GM21529 (cell line): ENCODE measurements at regions not wholly inside any gene's neighbourhood (a gene's known extent, or its start where the extent isn't known, plus 50 kb on each side); places are given as distances from the start of the nearest gene placed in this dataset.

ENCODE experiments used
- ATAC-seq: cut with Tn5 transposase; IDR thresholded peaks from one replicate; pipeline ENCODE4 v1.9.1; 2021; ENCODE audit not compliant: unreplicated experiment

GRCh38 chr9:84393266-84393950 is 52.9 kb upstream of the SLC28A3 start:
- no peak for ATAC-seq

DNA sequence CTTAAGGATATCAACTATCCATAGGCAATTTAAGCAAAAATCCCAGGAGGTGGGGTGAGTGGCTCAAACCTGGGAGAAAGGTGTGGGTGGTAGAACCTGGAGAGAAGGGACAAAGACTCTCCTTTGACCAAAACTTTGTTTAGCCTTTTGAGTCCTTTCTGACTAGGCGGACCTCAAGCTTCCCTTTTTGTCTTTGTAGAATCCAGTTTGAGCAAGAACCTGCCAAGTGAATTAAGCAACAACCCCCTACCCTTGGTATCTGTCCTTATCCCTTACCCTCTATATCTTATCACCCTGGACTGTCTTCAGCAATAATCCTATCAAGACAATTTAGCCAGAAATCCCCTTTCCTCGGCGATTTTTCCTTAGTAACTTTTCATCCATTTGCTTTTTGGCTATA is 53.5 kb upstream of the SLC28A3 start:
- ATAC-seq: no peak

DNA sequence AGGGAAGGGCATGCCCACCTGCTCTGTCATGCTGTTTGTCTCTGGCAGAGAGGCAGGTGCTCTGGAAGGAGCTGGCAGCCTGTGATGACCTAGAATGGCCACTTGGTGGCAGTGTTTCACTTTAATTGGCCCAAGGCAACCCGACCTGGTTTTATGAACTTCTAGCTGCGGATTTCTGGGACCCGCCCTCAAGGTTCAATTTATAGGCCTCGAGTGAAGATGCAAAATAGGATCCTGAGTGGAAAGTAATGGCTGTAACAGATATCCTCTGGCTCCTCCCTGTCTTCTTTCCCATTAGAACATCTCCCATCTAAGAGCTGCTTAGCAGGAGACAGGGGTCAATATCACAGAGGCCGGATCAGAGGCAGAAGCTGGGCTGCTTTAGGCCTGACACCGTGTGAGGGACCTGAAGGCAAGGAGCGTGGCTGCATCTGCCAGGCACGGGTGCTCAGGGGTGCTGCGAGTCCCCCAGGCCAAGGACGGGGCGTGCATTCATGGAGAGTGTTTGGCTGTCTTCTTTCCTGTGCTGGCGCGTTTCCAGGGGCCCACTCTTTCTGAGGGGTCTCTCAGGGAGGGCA is 56.7 kb upstream of the SLC28A3 start:
- peak; percentile 79 for ATAC-seq

GRCh38 chr9:84397822-84398221 is 57.3 kb upstream of the SLC28A3 start:
- ATAC-seq: no peak

GRCh38 chr9:84402517-84402916 is 62.0 kb upstream of the SLC28A3 start:
- ATAC-seq: no peak

DNA sequence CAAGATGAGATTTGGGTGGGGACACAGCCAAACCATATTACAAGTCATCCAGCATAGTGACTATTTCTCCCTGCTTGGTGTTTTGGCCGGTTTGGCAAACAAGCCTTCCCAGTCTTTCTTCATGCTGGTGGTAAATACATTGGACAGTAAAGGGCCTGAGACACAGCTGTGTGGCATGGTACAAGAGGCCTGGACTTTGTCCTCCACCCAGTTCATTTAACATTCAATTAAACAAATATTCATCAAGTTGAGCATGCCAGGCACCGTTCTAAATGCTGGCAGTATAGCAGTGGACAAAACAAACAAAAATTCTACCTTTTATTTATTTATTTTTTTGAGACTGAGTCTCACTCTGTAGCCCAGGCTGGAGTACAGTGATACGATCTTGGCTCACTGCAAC is 62.7 kb upstream of the SLC28A3 start:
- ATAC-seq: no peak

DNA sequence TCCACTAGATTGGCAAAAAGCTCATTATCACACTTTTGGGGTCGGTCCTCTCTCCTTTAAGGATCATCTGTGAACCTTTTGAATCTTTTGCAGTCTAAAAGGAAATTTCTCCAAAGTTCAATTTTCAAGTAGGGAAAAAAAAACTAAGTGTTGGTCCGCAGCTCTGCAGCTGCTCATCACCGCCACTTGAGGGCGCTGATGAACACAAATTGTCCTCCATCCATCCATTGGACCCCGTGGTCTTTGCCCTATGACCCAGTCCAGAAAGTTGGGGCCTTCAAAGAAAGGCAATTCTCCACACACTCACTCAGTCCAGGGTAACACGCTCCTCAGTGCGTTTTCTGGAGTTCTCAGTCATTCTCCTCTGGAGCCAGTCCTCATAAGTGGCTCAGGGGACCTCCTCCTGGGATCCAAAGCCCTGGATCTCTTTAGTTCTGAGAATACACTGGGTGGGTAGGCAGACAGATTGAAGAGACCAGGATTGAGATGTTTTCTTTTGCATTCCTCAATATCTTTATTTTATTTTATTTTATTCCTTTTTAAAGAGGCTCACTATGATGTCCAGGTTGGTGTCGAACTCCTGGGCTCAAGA is 63.6 kb upstream of the SLC28A3 start:
- ATAC-seq: no peak

DNA sequence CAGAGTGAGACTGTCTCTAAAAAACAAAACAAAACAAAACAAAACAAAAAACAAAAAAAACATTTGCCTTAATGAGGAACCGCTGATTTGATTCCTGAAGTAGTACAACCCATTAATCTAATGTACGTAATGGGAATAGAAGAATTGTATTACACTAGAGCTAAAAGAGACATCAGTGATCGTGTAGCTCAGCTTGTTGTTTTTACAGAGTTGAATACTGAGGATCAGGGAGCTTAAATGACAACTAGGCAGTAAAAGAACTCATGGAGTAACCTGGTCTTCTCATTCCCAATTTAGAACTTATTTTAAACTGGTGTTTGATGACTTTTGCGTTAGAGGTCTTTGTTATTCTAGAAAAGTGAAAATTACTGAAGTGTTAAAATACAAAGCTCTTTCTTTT is 65.1 kb upstream of the SLC28A3 start:
- ATAC-seq: no peak

DNA sequence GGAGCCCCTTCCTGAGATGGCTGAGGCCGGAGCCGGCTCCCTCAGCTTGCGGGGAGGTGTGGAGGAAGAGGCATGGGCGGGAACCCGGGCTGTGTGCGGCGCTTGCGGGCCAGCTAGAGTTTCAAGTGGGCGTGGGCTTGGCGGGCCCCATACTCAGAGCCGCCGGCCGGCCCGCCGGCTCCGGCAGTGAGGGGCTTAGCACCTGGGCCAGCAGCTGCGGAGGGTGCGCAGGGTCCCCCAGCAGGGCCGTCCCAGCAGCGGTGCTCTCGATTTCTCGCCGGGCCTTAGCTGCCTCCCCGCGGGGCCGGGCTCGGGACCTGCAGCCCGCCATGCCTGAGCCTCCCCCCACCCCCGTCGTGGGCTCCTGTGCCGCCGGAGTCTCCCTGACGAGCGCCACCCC is 67.9 kb upstream of the SLC28A3 start:
- ATAC-seq: no peak

DNA sequence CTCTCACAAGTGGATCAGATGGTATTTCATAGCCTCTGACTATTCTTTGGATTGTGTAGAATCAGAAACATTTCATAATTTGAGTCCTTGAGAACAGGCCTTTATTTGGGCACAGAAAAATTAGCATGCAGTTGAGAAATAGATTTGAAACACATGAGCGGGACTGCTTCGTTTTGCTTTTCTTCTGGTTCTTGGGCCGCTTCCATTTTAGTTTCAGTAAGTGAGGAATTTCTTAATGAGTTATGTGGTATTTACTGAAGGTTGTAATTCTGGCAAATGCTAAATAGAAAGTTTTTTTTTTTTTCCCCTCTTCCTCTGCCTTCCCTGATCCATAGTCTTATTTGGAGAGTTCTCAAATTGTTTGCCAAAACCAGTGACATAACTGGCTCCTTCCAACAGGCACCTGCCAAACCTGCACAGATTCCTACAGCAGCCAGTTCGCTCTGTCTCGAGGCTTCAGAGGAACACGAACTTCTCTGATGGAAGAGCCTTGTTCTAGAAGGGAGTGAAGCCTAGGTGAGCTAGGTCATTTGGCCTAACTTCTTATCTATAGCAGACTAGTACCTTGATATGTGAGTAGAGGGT is 71.2 kb upstream of the SLC28A3 start:
- no peak for ATAC-seq

GRCh38 chr9:84412654-84413053 is 72.1 kb upstream of the SLC28A3 start:
- no peak for ATAC-seq

- ATAC-seq: no peak
Measured at GRCh38 chr9:84413301-84413700, 72.7 kb upstream of the SLC28A3 start.

DNA sequence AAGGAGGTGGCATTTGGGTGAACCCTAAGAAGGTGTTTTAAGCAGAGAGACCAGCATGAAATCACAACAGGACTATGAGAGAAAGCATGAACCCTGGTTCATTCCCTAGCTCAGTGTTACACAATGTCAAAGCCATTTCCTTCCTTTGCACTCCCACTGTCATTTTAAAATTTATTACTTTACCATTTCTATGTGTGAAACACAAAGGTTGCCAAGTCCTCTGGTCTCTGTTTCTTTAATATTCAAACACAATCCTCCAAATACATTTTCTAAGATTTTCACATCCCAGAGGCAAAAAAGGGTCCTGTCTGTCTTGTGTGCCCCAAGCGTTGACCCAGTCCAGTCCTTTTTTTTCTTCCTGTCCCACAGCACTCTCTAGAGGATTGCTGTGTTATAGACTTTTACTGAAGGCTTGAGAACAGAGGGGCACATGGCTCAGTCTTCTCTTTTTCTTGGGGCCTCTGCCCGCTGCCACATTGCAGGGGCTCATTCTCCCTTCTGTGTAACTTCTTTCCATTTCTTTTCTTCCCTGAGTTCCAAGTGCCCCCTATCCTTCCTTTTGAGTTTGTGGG is 78.6 kb upstream of the SLC28A3 start:
- ATAC-seq: no peak

- no peak for ATAC-seq
Measured at GRCh38 chr9:84424931-84425330, 84.4 kb upstream of the SLC28A3 start.

- no peak for ATAC-seq
Measured at GRCh38 chr9:84432746-84433145, 92.2 kb upstream of the SLC28A3 start.

GRCh38 chr9:84435902-84436301 is 95.3 kb upstream of the SLC28A3 start:
- ATAC-seq: no peak

- no peak for ATAC-seq
Measured at GRCh38 chr9:84436386-84437109, 96.0 kb upstream of the SLC28A3 start.

DNA sequence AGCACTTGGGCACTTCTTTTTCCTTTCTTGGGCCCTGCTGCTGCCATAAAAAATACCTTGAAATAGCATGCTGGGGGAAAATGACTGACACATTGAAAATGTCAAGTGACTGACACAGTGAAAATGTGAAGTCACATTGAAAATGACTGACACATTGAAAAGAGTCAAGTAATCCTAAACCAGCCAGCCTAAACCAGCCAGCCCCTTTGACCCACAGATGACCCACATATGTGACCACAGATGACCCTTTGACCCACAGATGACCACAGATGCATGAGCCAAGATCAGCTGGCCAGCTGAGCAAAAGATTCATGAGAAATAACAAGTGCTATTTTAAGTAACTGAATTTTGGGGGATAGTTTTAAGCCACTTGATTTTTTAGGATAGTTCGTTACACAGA is 97.8 kb upstream of the SLC28A3 start:
- no peak for ATAC-seq

- ATAC-seq: no peak
Measured at GRCh38 chr9:84439250-84439649, 98.7 kb upstream of the SLC28A3 start.

DNA sequence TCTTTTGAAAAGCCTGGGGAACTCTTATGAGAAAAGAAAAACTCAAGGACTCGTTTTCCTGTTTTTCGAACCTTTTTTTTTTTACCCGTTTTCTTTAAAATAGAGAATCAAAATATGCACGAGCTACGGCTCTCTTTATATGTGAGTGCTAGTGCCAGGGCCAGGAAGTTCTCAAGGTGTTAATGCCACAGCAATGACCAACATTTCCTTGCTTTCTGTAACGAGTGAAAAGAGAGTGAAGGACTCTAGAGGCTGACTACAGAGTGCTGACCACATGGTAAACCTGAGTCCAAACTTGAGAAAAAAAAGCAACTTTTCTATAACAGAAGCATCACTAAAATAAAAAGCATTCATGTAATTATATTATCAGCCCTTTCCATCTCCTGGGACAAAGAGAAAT is 102.2 kb upstream of the SLC28A3 start:
- no peak for ATAC-seq

- ATAC-seq: no peak
Measured at GRCh38 chr9:84445737-84446136, 105.2 kb upstream of the SLC28A3 start.
